Esophagus squamous epithelium (tissue), 5 donors: ENCODE measurements at regions not wholly inside any gene's neighbourhood (a gene's known extent, or its start where the extent isn't known, plus 50 kb on each side); places are given as distances from the start of the nearest gene placed in this dataset.

Experiments
- DNase-seq: peaks from one replicate; lab custom pipeline; 2025; lab: John Stamatoyannopoulos, UW
- H3K27ac ChIP-seq, 4 donors: fragments of 200-600 bp; sonication (generic); one replicate each; pipeline ENCODE4 v1.5.1; 2016 to 2019; ENCODE audit warnings: mild to moderate bottlenecking in 1 of 4
- H3K27me3 ChIP-seq, 4 donors: fragments of 200-600 bp; sonication (generic); 1 replicate in 3 of 4; 2 replicates in 1 of 4; pipeline versions ENCODE4 v1.5.1 to v1.6.0; 2017 to 2021; ENCODE audit warnings: antibody characterized with exemption in 1 of 4
- H3K36me3 ChIP-seq, 3 donors: fragments of 200-600 bp; sonication (generic); one replicate each; pipeline ENCODE4 v1.5.1; 2016 to 2019
- H3K4me1 ChIP-seq, 3 donors: fragments of 200-600 bp; sonication (generic); one replicate each; pipeline ENCODE4 v1.5.1; 2017 to 2019
- H3K4me3 ChIP-seq, 4 donors: fragments of 200-600 bp; sonication (generic); 1 replicate in 3 of 4; 2 replicates in 1 of 4; pipeline ENCODE4 v1.5.1; 2016 to 2019; ENCODE audit warnings: mild to moderate bottlenecking in 2 of 4, moderate library complexity in 1 of 4
- H3K9me3 ChIP-seq, 3 donors: fragments of 200-600 bp; sonication (generic); one replicate each; pipeline ENCODE4 v1.5.1; 2016 to 2019
- CTCF ChIP-seq, 6 experiments: fragments of 450-650 bp in 4 of 6; fragments of 200-600 bp in 2 of 6; sonication (generic) in 2 of 6; IDR thresholded peaks; one replicate each; pipeline ENCODE4 v1.5.1; 2016 to 2019; ENCODE audit warnings: antibody characterized with exemption in 6 of 6, mild to moderate bottlenecking in 4 of 6, moderate library complexity in 4 of 6
- POLR2A ChIP-seq, 4 donors: fragments of 450-650 bp; IDR thresholded peaks; one replicate each; pipeline ENCODE4 v1.6.1; 2017; ENCODE audit warnings: antibody characterized with exemption in 4 of 4, mild to moderate bottlenecking in 4 of 4, moderate library complexity in 3 of 4
- WGBS, 2 donors: methylation state at CpG; one replicate each; pipeline ENCODE4 v1.1.5; 2018; 5-methylcytosine and 5-hydroxymethylcytosine counted together
- intact Hi-C: fragments of 100-400 bp; cut with DNase I; formaldehyde crosslinking; loops from one replicate; pipeline ENCODE4 v1.15.0; 2022
- donor health status: DM: yes; HTN: yes; CAD: no.

- DNase-seq = no peak
- H3K27me3 ChIP-seq = peaks cover 0 to 5% (median 0%) of the 10 kb centered on the region in 4 donors
- WGBS, 2 donors = 49 to 88% methylated on average over 4 of the region's 4 CpGs
- intact Hi-C loops = no loop called here
- no peaks in the 10 kb centered on the region for H3K36me3 ChIP-seq
- no peak overlapping the region for H3K27ac ChIP-seq
- no peaks in the 10 kb centered on the region for H3K9me3 ChIP-seq
- H3K4me1 ChIP-seq = no peaks in the 10 kb centered on the region
- TF ChIP-seq CTCF (IDR thresholded peaks at IDR 0.05) (no peak), POLR2A (IDR thresholded peaks at IDR 0.05) (no peak)
- no peak overlapping the region for H3K4me3 ChIP-seq
Observed at GRCh38 chr13:22589880-22590279, 590.9 kb upstream of the SGCG start.

GRCh38 chr13:22592515-22592914 is 588.3 kb upstream of the SGCG start:
- Histone ChIP-seq H3K9me3 (no peaks in the 10 kb centered on the region), H3K36me3 (no peaks in the 10 kb centered on the region), H3K4me1 (no peaks in the 10 kb centered on the region), H3K27ac (no peak overlapping the region), H3K27me3 (peaks cover 0 to 5% (median 0%) of the 10 kb centered on the region in 4 donors), H3K4me3 (no peak overlapping the region)
- intact Hi-C loops = no loop called here
- TF ChIP-seq CTCF (IDR thresholded peaks at IDR 0.05) = no peak
- TF ChIP-seq POLR2A (IDR thresholded peaks at IDR 0.05) = no peak
- no peak for DNase-seq

- H3K4me3 ChIP-seq = no peak overlapping the region
- intact Hi-C loops = no loop called here
- 32 to 63% methylated on average over 10 of the region's 10 CpGs for WGBS, 2 donors
- DNase-seq = no peak
- TF ChIP-seq CTCF (IDR thresholded peaks at IDR 0.05) = no peak
- no peak for TF ChIP-seq POLR2A (IDR thresholded peaks at IDR 0.05)
- no peaks in the 10 kb centered on the region for H3K36me3 ChIP-seq
- peaks cover 0 to 5% (median 0%) of the 10 kb centered on the region in 4 donors for H3K27me3 ChIP-seq
- H3K9me3 ChIP-seq = no peaks in the 10 kb centered on the region
- no peak overlapping the region for H3K27ac ChIP-seq
- H3K4me1 ChIP-seq = no peaks in the 10 kb centered on the region
Observed at GRCh38 chr13:22594041-22594440, 586.7 kb upstream of the SGCG start.

GRCh38 chr13:22596171-22596863 is 584.5 kb upstream of the SGCG start:
- Histone ChIP-seq H3K9me3 (no peaks in the 10 kb centered on the region), H3K36me3 (no peaks in the 10 kb centered on the region), H3K4me3 (no peak overlapping the region), H3K4me1 (no peaks in the 10 kb centered on the region), H3K27me3 (peaks cover 0 to 5% (median 0%) of the 10 kb centered on the region in 4 donors), H3K27ac (no peak overlapping the region)
- intact Hi-C loops = no loop called here
- TF ChIP-seq CTCF (IDR thresholded peaks at IDR 0.05) (no peak), POLR2A (IDR thresholded peaks at IDR 0.05) (no peak)
- no peak for DNase-seq
- WGBS, 2 donors = 56 to 69% methylated on average over 5 of the region's 5 CpGs

- Histone ChIP-seq H3K27me3 (no peaks in the 10 kb centered on the region), H3K4me3 (no peak overlapping the region), H3K9me3 (no peaks in the 10 kb centered on the region), H3K27ac (no peak overlapping the region), H3K4me1 (no peaks in the 10 kb centered on the region), H3K36me3 (no peaks in the 10 kb centered on the region)
- intact Hi-C loops = no loop called here
- TF ChIP-seq POLR2A (IDR thresholded peaks at IDR 0.05) = no peak
- no peak for TF ChIP-seq CTCF (IDR thresholded peaks at IDR 0.05)
- no peak for DNase-seq
Observed at GRCh38 chr13:22599156-22599555, 581.6 kb upstream of the SGCG start.
